Embryonic facial prominence (tissue), 1 donor: ENCODE measurements at regions not wholly inside any gene's neighbourhood (a gene's known extent, or its start where the extent isn't known, plus 50 kb on each side); places are given as distances from the start of the nearest gene placed in this dataset.

ENCODE experiments used
- DNase-seq: peaks from one replicate; pipeline ENCODE4 v3.0.0-alpha.2; 2016; ENCODE audit errors: extremely low spot score

- DNase-seq = no peak
Measured at GRCh38 chr18:77754475-77755044, 504.9 kb downstream of the GALR1 start.

- no peak for DNase-seq
Measured at GRCh38 chr18:77755187-77755586, 505.5 kb downstream of the GALR1 start.

GRCh38 chr18:77761332-77761731 is 511.7 kb downstream of the GALR1 start:
- DNase-seq = no peak

GRCh38 chr18:77762014-77762413 is 512.4 kb downstream of the GALR1 start:
- DNase-seq = no peak

- DNase-seq = no peak
Measured at GRCh38 chr18:77762642-77763041, 513.0 kb downstream of the GALR1 start.

GRCh38 chr18:77763530-77764145 is 514.0 kb downstream of the GALR1 start:
- no peak for DNase-seq

- peak; percentile 15 for DNase-seq
Measured at GRCh38 chr18:77765468-77765867, 515.8 kb downstream of the GALR1 start.

- DNase-seq = no peak
Measured at GRCh38 chr18:77766421-77766820, 516.8 kb downstream of the GALR1 start.

- DNase-seq = no peak
Measured at GRCh38 chr18:77772177-77772576, 522.5 kb downstream of the GALR1 start.

GRCh38 chr18:77776104-77776503 is 526.5 kb downstream of the GALR1 start:
- no peak for DNase-seq

GRCh38 chr18:77777163-77777562 is 527.5 kb downstream of the GALR1 start:
- DNase-seq = no peak

GRCh38 chr18:77784759-77785379 is 535.2 kb downstream of the GALR1 start:
- DNase-seq = no peak

- no peak for DNase-seq
Measured at GRCh38 chr18:77785415-77785975, 535.8 kb downstream of the GALR1 start.

GRCh38 chr18:77803024-77803423 is 553.4 kb downstream of the GALR1 start:
- no peak for DNase-seq

GRCh38 chr18:77804382-77804781 is 554.7 kb downstream of the GALR1 start:
- DNase-seq = no peak

GRCh38 chr18:77807650-77808049 is 558.0 kb downstream of the GALR1 start:
- DNase-seq = no peak

- DNase-seq = no peak
Measured at GRCh38 chr18:77811503-77811902, 561.9 kb downstream of the GALR1 start.

- no peak for DNase-seq
Measured at GRCh38 chr18:77815666-77816338, 566.2 kb downstream of the GALR1 start.

- DNase-seq = no peak
Measured at GRCh38 chr18:77818328-77818727, 568.7 kb downstream of the GALR1 start.

- DNase-seq = no peak
Measured at GRCh38 chr18:77820472-77820871, 570.8 kb downstream of the GALR1 start.

GRCh38 chr18:77821892-77822291 is 572.2 kb downstream of the GALR1 start:
- DNase-seq = no peak

GRCh38 chr18:77822632-77823031 is 573.0 kb downstream of the GALR1 start:
- no peak for DNase-seq

GRCh38 chr18:77833807-77834206 is 584.2 kb downstream of the GALR1 start:
- no peak for DNase-seq
